ENCODE measurements at regions not wholly inside any gene's neighbourhood (a gene's known extent, or its start where the extent isn't known, plus 50 kb on each side); places are given as distances from the start of the nearest gene placed in this dataset.

DNA sequence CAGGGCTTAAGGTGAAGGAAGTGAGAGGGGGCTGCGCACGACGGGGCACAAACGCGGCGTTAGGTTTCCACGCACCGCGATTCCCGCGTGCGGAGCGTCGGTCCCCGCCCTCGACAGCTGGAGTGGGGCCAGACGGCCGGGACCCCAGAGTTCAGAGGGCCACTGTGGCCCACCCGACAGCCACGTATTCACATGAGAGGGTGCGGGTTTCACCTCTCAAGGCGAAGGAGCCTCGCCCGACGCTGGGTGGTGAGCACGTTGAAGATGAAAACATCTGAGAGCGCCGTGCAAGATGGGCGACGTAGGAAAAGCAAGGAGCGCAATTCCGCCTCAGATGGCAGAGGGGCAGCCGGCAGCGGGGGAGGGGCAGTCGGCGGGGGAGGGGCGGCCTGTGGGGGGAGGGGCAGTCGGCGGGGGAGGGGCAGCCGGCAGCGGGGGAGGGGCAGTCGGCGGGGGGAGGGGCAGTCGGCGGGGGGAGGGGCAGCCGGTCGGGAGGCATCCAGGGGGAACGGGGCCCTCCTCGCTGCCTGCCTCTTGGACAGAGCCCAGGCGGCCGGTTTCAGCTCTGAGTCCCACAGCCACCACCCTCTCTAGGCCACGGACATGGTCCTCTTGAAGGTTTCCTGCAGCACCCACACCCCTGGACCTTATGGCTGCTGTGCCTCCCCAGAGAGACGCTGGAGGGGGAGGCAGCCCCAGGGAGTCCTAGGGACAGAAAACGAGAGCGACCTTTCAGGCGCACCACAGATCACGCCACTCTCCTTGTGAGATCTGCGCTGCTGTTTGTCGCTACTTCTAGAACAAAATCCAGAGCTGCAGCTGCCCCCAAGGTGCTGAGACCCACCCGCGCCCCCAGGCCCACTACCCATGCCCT, 113.7 kb downstream of the DLL1 start:
- TF ChIP-seq, protein P1, sequence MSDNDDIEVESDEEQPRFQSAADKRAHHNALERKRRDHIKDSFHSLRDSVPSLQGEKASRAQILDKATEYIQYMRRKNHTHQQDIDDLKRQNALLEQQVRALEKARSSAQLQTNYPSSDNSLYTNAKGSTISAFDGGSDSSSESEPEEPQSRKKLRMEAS (IDR thresholded peaks at IDR 0.05; ENCODE audit: insufficient read depth, insufficient read length), result no peak
- TF ChIP-seq, protein P2, sequence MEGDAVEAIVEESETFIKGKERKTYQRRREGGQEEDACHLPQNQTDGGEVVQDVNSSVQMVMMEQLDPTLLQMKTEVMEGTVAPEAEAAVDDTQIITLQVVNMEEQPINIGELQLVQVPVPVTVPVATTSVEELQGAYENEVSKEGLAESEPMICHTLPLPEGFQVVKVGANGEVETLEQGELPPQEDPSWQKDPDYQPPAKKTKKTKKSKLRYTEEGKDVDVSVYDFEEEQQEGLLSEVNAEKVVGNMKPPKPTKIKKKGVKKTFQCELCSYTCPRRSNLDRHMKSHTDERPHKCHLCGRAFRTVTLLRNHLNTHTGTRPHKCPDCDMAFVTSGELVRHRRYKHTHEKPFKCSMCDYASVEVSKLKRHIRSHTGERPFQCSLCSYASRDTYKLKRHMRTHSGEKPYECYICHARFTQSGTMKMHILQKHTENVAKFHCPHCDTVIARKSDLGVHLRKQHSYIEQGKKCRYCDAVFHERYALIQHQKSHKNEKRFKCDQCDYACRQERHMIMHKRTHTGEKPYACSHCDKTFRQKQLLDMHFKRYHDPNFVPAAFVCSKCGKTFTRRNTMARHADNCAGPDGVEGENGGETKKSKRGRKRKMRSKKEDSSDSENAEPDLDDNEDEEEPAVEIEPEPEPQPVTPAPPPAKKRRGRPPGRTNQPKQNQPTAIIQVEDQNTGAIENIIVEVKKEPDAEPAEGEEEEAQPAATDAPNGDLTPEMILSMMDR (IDR thresholded peaks at IDR 0.05; ENCODE audit: extremely low read depth in 1 of 2, insufficient read depth in 1 of 2, low read depth in 1 of 2, low read length in 2 of 2), result no peak
- TF ChIP-seq GATA2 (IDR thresholded peaks at IDR 0.05; ENCODE audit: insufficient read depth, insufficient read length, low read depth, low read length), result no peak
